Right atrium auricular region (tissue), 2 donors: ENCODE measurements at regions not wholly inside any gene's neighbourhood (a gene's known extent, or its start where the extent isn't known, plus 50 kb on each side); places are given as distances from the start of the nearest gene placed in this dataset.

Experiments
- DNase-seq: peaks from one replicate; pipeline ENCODE4 v3.0.0-alpha.2; 2019; ENCODE audit warnings: low spot score
- H3K27ac ChIP-seq, 2 donors: fragments of 200-600 bp; sonication (generic); 1 replicate in 1 of 2; 2 replicates in 1 of 2; pipeline ENCODE4 v1.5.1; 2016 to 2019
- H3K27me3 ChIP-seq, 2 donors: fragments of 200-600 bp; sonication (generic); one replicate each; pipeline versions ENCODE4 v1.5.1 to v1.6.0; 2017 to 2019
- H3K36me3 ChIP-seq: fragments of 200-600 bp; sonication (generic); one replicate; pipeline ENCODE4 v1.5.1; 2016
- H3K4me1 ChIP-seq, 2 donors: fragments of 200-600 bp; sonication (generic); one replicate each; pipeline versions ENCODE4 v1.5.1 to v1.6.0; 2017 to 2019
- H3K4me3 ChIP-seq, 2 donors: fragments of 200-600 bp; sonication (generic); 1 replicate in 1 of 2; 2 replicates in 1 of 2; pipeline ENCODE4 v1.5.1; 2017 to 2019; ENCODE audit warnings: mild to moderate bottlenecking in 1 of 2, moderate library complexity in 1 of 2
- H3K9me3 ChIP-seq, 2 donors: fragments of 200-600 bp; sonication (generic); one replicate each; pipeline ENCODE4 v1.5.1; 2019
- CTCF ChIP-seq, 2 donors: fragments of 200-600 bp; sonication (generic); IDR thresholded peaks; one replicate each; pipeline ENCODE4 v1.5.1; 2019; ENCODE audit warnings: antibody characterized with exemption in 2 of 2

- Histone ChIP-seq H3K36me3 (no peaks in the 10 kb centered on the region), H3K4me3 (no peak overlapping the region), H3K9me3 (no peaks in the 10 kb centered on the region), H3K27ac (no peak overlapping the region), H3K27me3 (no peaks in the 10 kb centered on the region), H3K4me1 (no peaks in the 10 kb centered on the region)
- no peak for TF ChIP-seq CTCF (IDR thresholded peaks at IDR 0.05)
- DNase-seq = no peak
These were observed 60.4 kb upstream of the HPF1 start for GRCh38 chr4:169818063-169818679.

GRCh38 chr4:169815606-169816005 is 57.9 kb upstream of the HPF1 start:
- no peak for TF ChIP-seq CTCF (IDR thresholded peaks at IDR 0.05)

DNA sequence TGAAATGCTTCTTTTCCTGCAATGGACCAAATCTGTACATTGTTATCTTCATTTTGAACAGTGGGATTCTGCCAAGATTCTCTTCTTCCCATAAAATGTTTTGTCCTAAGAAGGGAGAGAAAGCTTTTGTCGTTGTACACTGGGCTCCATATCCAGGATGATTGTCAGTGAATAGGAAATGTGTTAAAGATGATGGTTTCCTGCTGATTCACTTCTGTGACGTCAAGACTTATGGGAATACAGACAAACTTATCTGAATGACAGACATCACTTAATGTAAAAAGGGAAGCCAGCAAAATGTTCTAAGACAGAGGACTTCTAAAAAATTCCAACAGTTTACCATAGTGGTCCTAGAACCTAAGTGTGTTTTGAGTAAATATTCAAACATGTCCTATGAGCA is 53.7 kb upstream of the HPF1 start:
- Histone ChIP-seq H3K4me3 (no peak overlapping the region), H3K36me3 (no peaks in the 10 kb centered on the region), H3K4me1 (no peaks in the 10 kb centered on the region), H3K27ac (no peak overlapping the region), H3K9me3 (no peaks in the 10 kb centered on the region), H3K27me3 (no peaks in the 10 kb centered on the region)
- no peak for TF ChIP-seq CTCF (IDR thresholded peaks at IDR 0.05)
- DNase-seq = no peak

More at GRCh38 chr4:169815606-169816005, 57.9 kb upstream of the HPF1 start:
- Histone ChIP-seq H3K36me3 (no peaks in the 10 kb centered on the region), H3K4me1 (no peaks in the 10 kb centered on the region), H3K27ac (no peak overlapping the region), H3K27me3 (no peaks in the 10 kb centered on the region), H3K9me3 (no peaks in the 10 kb centered on the region), H3K4me3 (no peak overlapping the region)
- DNase-seq = no peak

- peak; percentile 80 to 86 for TF ChIP-seq CTCF (IDR thresholded peaks at IDR 0.05)
- H3K36me3 ChIP-seq = no peaks in the 10 kb centered on the region
- no peak overlapping the region for H3K27ac ChIP-seq
- no peak overlapping the region for H3K4me3 ChIP-seq
- no peaks in the 10 kb centered on the region for H3K4me1 ChIP-seq
- no peaks in the 10 kb centered on the region for H3K27me3 ChIP-seq
- H3K9me3 ChIP-seq = peaks cover 0 to 4% of the 10 kb centered on the region in 2 donors
- DNase-seq = no peak
These were observed 52.9 kb upstream of the HPF1 start for GRCh38 chr4:169810325-169811323.

- TF ChIP-seq CTCF (IDR thresholded peaks at IDR 0.05) = no peak
- Histone ChIP-seq H3K27me3 (no peaks in the 10 kb centered on the region), H3K9me3 (peaks cover 0 to 5% of the 10 kb centered on the region in 2 donors), H3K4me1 (no peaks in the 10 kb centered on the region), H3K27ac (no peak overlapping the region), H3K4me3 (no peak overlapping the region), H3K36me3 (no peaks in the 10 kb centered on the region)
- no peak for DNase-seq
These were observed 50.3 kb upstream of the HPF1 start for GRCh38 chr4:169807934-169808509.
